GM13976 (cell line): ENCODE measurements at regions not wholly inside any gene's neighbourhood (a gene's known extent, or its start where the extent isn't known, plus 50 kb on each side); places are given as distances from the start of the nearest gene placed in this dataset.
A peak's percentile ranks its signal among the peaks of the same experiment; 100 is the strongest.

Experiments used
- DNase-seq: peaks from one replicate; pipeline ENCODE4 v3.0.0; 2012; ENCODE audit warnings: low spot score
- CTCF ChIP-seq: IDR thresholded peaks from 2 replicates; pipeline ENCODE4 v1.5.1; 2012; ENCODE audit warnings: borderline replicate concordance, mild to moderate bottlenecking; ENCODE audit not compliant: insufficient read depth; ENCODE audit errors: extremely low read depth, missing control alignments, control extremely low read depth
- in situ Hi-C: fragments of 300-500 bp; cut with MboI; formaldehyde crosslinking; loops from one replicate; pipeline ENCODE4 v1.12.0; 2022; ENCODE audit warnings: low sequenced_read_pairs, mixed read lengths, inconsistent platforms; ENCODE audit not compliant: unreplicated experiment

- no peak for DNase-seq
- TF ChIP-seq CTCF = no peak
- in situ Hi-C loops = no loop called here
These were observed 166.0 kb upstream of the PIK3C3 start for GRCh38 chr18:41789001-41789400.

GRCh38 chr18:41783879-41784278 is 171.2 kb upstream of the PIK3C3 start:
- no peak for TF ChIP-seq CTCF
- in situ Hi-C loops = no loop called here
- DNase-seq = no peak

GRCh38 chr18:41783065-41783818 is 171.8 kb upstream of the PIK3C3 start:
- in situ Hi-C loops = no loop called here
- no peak for TF ChIP-seq CTCF
- DNase-seq = no peak

GRCh38 chr18:41771973-41772372 is 183.1 kb upstream of the PIK3C3 start:
- no peak for DNase-seq
- no peak for TF ChIP-seq CTCF
- in situ Hi-C loops = no loop called here

- DNase-seq = no peak
- no peak for TF ChIP-seq CTCF
- in situ Hi-C loops = no loop called here
These were observed 185.8 kb upstream of the PIK3C3 start for GRCh38 chr18:41769265-41769664.

GRCh38 chr18:41768467-41768866 is 186.6 kb upstream of the PIK3C3 start:
- in situ Hi-C loops = no loop called here
- no peak for DNase-seq
- TF ChIP-seq CTCF = no peak

- in situ Hi-C loops = no loop called here
- DNase-seq = peak; percentile 32
- TF ChIP-seq CTCF = no peak
These were observed 187.1 kb upstream of the PIK3C3 start for GRCh38 chr18:41767960-41768359.
